Central memory CD8-positive, alpha-beta T cell (primary cell): ENCODE measurements at regions not wholly inside any gene's neighbourhood (a gene's known extent, or its start where the extent isn't known, plus 50 kb on each side); places are given as distances from the start of the nearest gene placed in this dataset.

Source experiments
- ATAC-seq: fragments of 150-1000 bp; cut with Tn5 transposase; replicated peaks from 2 replicates; pipeline ENCODE4 v1.10.0; 2022; ENCODE audit warnings: mild to moderate bottlenecking, moderate FRiP score, moderate number of reproducible peaks; ENCODE audit not compliant: poor library complexity, severe bottlenecking; ENCODE audit errors: extremely low read depth
- DNase-seq, 2 donors: peaks; one replicate each; pipeline ENCODE4 v3.0.0; 2021; ENCODE audit warnings: low spot score in 2 of 2
- H3K27ac Mint-ChIP-seq: one replicate; pipeline ENCODE4 v1.8.0; 2022; ENCODE audit warnings: low read depth, mild to moderate bottlenecking, moderate library complexity, mixed read lengths
- H3K27me3 Mint-ChIP-seq: one replicate; pipeline ENCODE4 v1.8.0; 2022; ENCODE audit warnings: mixed read lengths
- H3K36me3 Mint-ChIP-seq: one replicate; pipeline ENCODE4 v1.8.0; 2022; ENCODE audit warnings: mild to moderate bottlenecking, moderate library complexity, mixed read lengths; ENCODE audit not compliant: insufficient read depth
- H3K4me1 Mint-ChIP-seq: one replicate; pipeline ENCODE4 v1.8.0; 2022; ENCODE audit warnings: mixed read lengths
- H3K4me3 Mint-ChIP-seq: one replicate; pipeline ENCODE4 v1.8.0; 2022; ENCODE audit warnings: mild to moderate bottlenecking, moderate library complexity, mixed read lengths
- H3K9me3 Mint-ChIP-seq: one replicate; pipeline ENCODE4 v1.8.0; 2022; ENCODE audit warnings: mixed read lengths

- H3K4me1 Mint-ChIP-seq: peaks cover 19% of the 10 kb centered on the region
- H3K9me3 Mint-ChIP-seq: no peaks in the 10 kb centered on the region
- DNase-seq: peak in 1 of 2 donors; percentile 10
- peak overlapping the region; percentile 98 for H3K27ac Mint-ChIP-seq
- H3K36me3 Mint-ChIP-seq: peaks cover 4% of the 10 kb centered on the region
- ATAC-seq: peak; percentile 66
- H3K4me3 Mint-ChIP-seq: peak overlapping the region; percentile 73
- H3K27me3 Mint-ChIP-seq: no peaks in the 10 kb centered on the region
These were observed 51.8 kb upstream of the MYB start for GRCh38 chr6:135129136-135129856.

GRCh38 chr6:135128268-135128914, 52.7 kb upstream of the MYB start:
- Mint-ChIP-seq H3K27ac (peak overlapping the region; percentile 98), H3K9me3 (no peaks in the 10 kb centered on the region), H3K27me3 (no peaks in the 10 kb centered on the region), H3K36me3 (peaks cover 4% of the 10 kb centered on the region), H3K4me1 (peaks cover 19% of the 10 kb centered on the region), H3K4me3 (peak overlapping the region; percentile 73)
- ATAC-seq (peak; percentile 97), DNase-seq (peak in 1 of 2 donors; percentile 35)

- Mint-ChIP-seq H3K9me3 (no peaks in the 10 kb centered on the region), H3K36me3 (peaks cover 4% of the 10 kb centered on the region), H3K27me3 (no peaks in the 10 kb centered on the region), H3K4me3 (no peak overlapping the region), H3K27ac (no peak overlapping the region), H3K4me1 (peaks cover 19% of the 10 kb centered on the region)
- DNase-seq (no peak), ATAC-seq (no peak)
These were observed 54.4 kb upstream of the MYB start for GRCh38 chr6:135126729-135127128.

GRCh38 chr6:135126034-135126433, 55.1 kb upstream of the MYB start:
- Mint-ChIP-seq H3K36me3 (peaks cover 4% of the 10 kb centered on the region), H3K27me3 (no peaks in the 10 kb centered on the region), H3K27ac (no peak overlapping the region), H3K4me3 (no peak overlapping the region), H3K9me3 (no peaks in the 10 kb centered on the region), H3K4me1 (peaks cover 19% of the 10 kb centered on the region)
- ATAC-seq (no peak), DNase-seq (no peak)

- no peaks in the 10 kb centered on the region for H3K36me3 Mint-ChIP-seq
- no peak overlapping the region for H3K4me3 Mint-ChIP-seq
- H3K27ac Mint-ChIP-seq: no peak overlapping the region
- H3K9me3 Mint-ChIP-seq: no peaks in the 10 kb centered on the region
- peaks cover 7% of the 10 kb centered on the region for H3K4me1 Mint-ChIP-seq
- DNase-seq (no peak), ATAC-seq (no peak)
- peaks cover 12% of the 10 kb centered on the region for H3K27me3 Mint-ChIP-seq
These were observed 59.7 kb upstream of the MYB start for GRCh38 chr6:135121434-135121833.

GRCh38 chr6:135118134-135118730, 62.9 kb upstream of the MYB start:
- H3K4me1 Mint-ChIP-seq: peaks cover 16% of the 10 kb centered on the region
- H3K4me3 Mint-ChIP-seq: no peak overlapping the region
- ATAC-seq (no peak), DNase-seq (no peak)
- no peaks in the 10 kb centered on the region for H3K36me3 Mint-ChIP-seq
- no peak overlapping the region for H3K27ac Mint-ChIP-seq
- peaks cover 26% of the 10 kb centered on the region for H3K27me3 Mint-ChIP-seq
- H3K9me3 Mint-ChIP-seq: no peaks in the 10 kb centered on the region

- H3K4me1 Mint-ChIP-seq: peaks cover 16% of the 10 kb centered on the region
- no peak overlapping the region for H3K27ac Mint-ChIP-seq
- DNase-seq: no peak
- no peaks in the 10 kb centered on the region for H3K9me3 Mint-ChIP-seq
- no peaks in the 10 kb centered on the region for H3K36me3 Mint-ChIP-seq
- H3K27me3 Mint-ChIP-seq: peaks cover 33% of the 10 kb centered on the region
- H3K4me3 Mint-ChIP-seq: no peak overlapping the region
- ATAC-seq: no peak
These were observed 62.9 kb upstream of the HBS1L start for GRCh38 chr6:135117413-135117968.

GRCh38 chr6:135116571-135116970, 61.9 kb upstream of the HBS1L start:
- H3K4me1 Mint-ChIP-seq: peaks cover 16% of the 10 kb centered on the region
- H3K27me3 Mint-ChIP-seq: peaks cover 35% of the 10 kb centered on the region
- H3K9me3 Mint-ChIP-seq: no peaks in the 10 kb centered on the region
- no peak overlapping the region for H3K4me3 Mint-ChIP-seq
- no peak overlapping the region for H3K27ac Mint-ChIP-seq
- no peak for DNase-seq
- no peaks in the 10 kb centered on the region for H3K36me3 Mint-ChIP-seq
- ATAC-seq: peak; percentile 34

- Mint-ChIP-seq H3K4me3 (peak overlapping the region; percentile 23), H3K27ac (no peak overlapping the region)
These were observed 61.2 kb upstream of the HBS1L start for GRCh38 chr6:135115834-135116233.

GRCh38 chr6:135115411-135115810, 60.8 kb upstream of the HBS1L start:
- Mint-ChIP-seq H3K27ac (no peak overlapping the region), H3K4me1 (peaks cover 16% of the 10 kb centered on the region), H3K36me3 (no peaks in the 10 kb centered on the region), H3K9me3 (no peaks in the 10 kb centered on the region), H3K27me3 (peaks cover 35% of the 10 kb centered on the region), H3K4me3 (peak overlapping the region; percentile 23)
- DNase-seq (no peak), ATAC-seq (no peak)

More at GRCh38 chr6:135115834-135116233, 61.2 kb upstream of the HBS1L start:
- ATAC-seq (peak; percentile 22), DNase-seq (no peak)
- no peaks in the 10 kb centered on the region for H3K36me3 Mint-ChIP-seq
- H3K4me1 Mint-ChIP-seq: peaks cover 16% of the 10 kb centered on the region
- no peaks in the 10 kb centered on the region for H3K9me3 Mint-ChIP-seq
- peaks cover 35% of the 10 kb centered on the region for H3K27me3 Mint-ChIP-seq

- Mint-ChIP-seq H3K36me3 (no peaks in the 10 kb centered on the region), H3K9me3 (no peaks in the 10 kb centered on the region), H3K4me1 (peaks cover 16% of the 10 kb centered on the region), H3K4me3 (no peak overlapping the region), H3K27ac (no peak overlapping the region), H3K27me3 (peaks cover 35% of the 10 kb centered on the region)
- peak; percentile 30 for ATAC-seq
- DNase-seq: no peak
These were observed 59.9 kb upstream of the HBS1L start for GRCh38 chr6:135114355-135115145.

GRCh38 chr6:135113860-135114259, 59.2 kb upstream of the HBS1L start:
- ATAC-seq: no peak
- H3K9me3 Mint-ChIP-seq: no peaks in the 10 kb centered on the region
- no peak overlapping the region for H3K27ac Mint-ChIP-seq
- H3K36me3 Mint-ChIP-seq: no peaks in the 10 kb centered on the region
- H3K27me3 Mint-ChIP-seq: peaks cover 35% of the 10 kb centered on the region
- H3K4me1 Mint-ChIP-seq: peaks cover 16% of the 10 kb centered on the region
- no peak overlapping the region for H3K4me3 Mint-ChIP-seq
- no peak for DNase-seq
